Progenitor cell of endocrine pancreas (in vitro differentiated cells): ENCODE measurements at regions not wholly inside any gene's neighbourhood (a gene's known extent, or its start where the extent isn't known, plus 50 kb on each side); places are given as distances from the start of the nearest gene placed in this dataset.

Experiments used
- DNase-seq: peaks from one replicate; pipeline ENCODE4 v3.0.0; 2021; ENCODE audit warnings: low spot score; ENCODE audit not compliant: unreplicated experiment
- H3K27ac Mint-ChIP-seq: 2 replicates; pipeline ENCODE4 v1.8.0; 2021; ENCODE audit warnings: mild to moderate bottlenecking, moderate library complexity, mixed read lengths
- H3K27me3 Mint-ChIP-seq: 2 replicates; pipeline ENCODE4 v1.8.0; 2021; ENCODE audit warnings: mixed read lengths
- H3K36me3 Mint-ChIP-seq: 2 replicates; pipeline ENCODE4 v1.8.0; 2022; ENCODE audit warnings: mixed read lengths; ENCODE audit not compliant: insufficient read depth
- H3K4me1 Mint-ChIP-seq: 2 replicates; pipeline ENCODE4 v1.8.0; 2021; ENCODE audit warnings: low read depth, mixed read lengths
- H3K4me3 Mint-ChIP-seq: 2 replicates; pipeline ENCODE4 v1.8.0; 2021; ENCODE audit warnings: low read depth, mild to moderate bottlenecking, moderate library complexity, mixed read lengths
- H3K9me3 Mint-ChIP-seq: 2 replicates; pipeline ENCODE4 v1.8.0; 2021; ENCODE audit warnings: low read depth, mixed read lengths
- CTCF ChIP-seq: fragments of 200-600 bp; sonication (generic); IDR thresholded peaks from one replicate; pipeline ENCODE4 v1.5.0; 2021; ENCODE audit warnings: antibody characterized with exemption, mild to moderate bottlenecking; ENCODE audit not compliant: unreplicated experiment

- Mint-ChIP-seq H3K27me3 (no peaks in the 10 kb centered on the region), H3K4me3 (no peak overlapping the region), H3K4me1 (no peaks in the 10 kb centered on the region), H3K9me3 (no peaks in the 10 kb centered on the region), H3K36me3 (no peaks in the 10 kb centered on the region), H3K27ac (no peak overlapping the region)
- TF ChIP-seq CTCF: no peak
- no peak for DNase-seq
Measured at GRCh38 chr5:144547098-144547499, 376.4 kb downstream of the KCTD16 start.

GRCh38 chr5:144538845-144539244 lies 368.2 kb downstream of the KCTD16 start:
- peaks cover 5% of the 10 kb centered on the region for H3K9me3 Mint-ChIP-seq
- no peaks in the 10 kb centered on the region for H3K4me1 Mint-ChIP-seq
- no peak for DNase-seq
- H3K36me3 Mint-ChIP-seq: no peaks in the 10 kb centered on the region
- H3K4me3 Mint-ChIP-seq: no peak overlapping the region
- no peak for TF ChIP-seq CTCF
- H3K27ac Mint-ChIP-seq: no peak overlapping the region
- no peaks in the 10 kb centered on the region for H3K27me3 Mint-ChIP-seq
